HG03064 (cell line): ENCODE measurements at regions not wholly inside any gene's neighbourhood (a gene's known extent, or its start where the extent isn't known, plus 50 kb on each side); places are given as distances from the start of the nearest gene placed in this dataset.
A peak's percentile ranks its signal among the peaks of the same experiment; 100 is the strongest.

Source experiments
- ATAC-seq: cut with Tn5 transposase; IDR thresholded peaks from one replicate; pipeline ENCODE4 v1.9.1; 2021; ENCODE audit warnings: low read depth; ENCODE audit not compliant: unreplicated experiment

DNA sequence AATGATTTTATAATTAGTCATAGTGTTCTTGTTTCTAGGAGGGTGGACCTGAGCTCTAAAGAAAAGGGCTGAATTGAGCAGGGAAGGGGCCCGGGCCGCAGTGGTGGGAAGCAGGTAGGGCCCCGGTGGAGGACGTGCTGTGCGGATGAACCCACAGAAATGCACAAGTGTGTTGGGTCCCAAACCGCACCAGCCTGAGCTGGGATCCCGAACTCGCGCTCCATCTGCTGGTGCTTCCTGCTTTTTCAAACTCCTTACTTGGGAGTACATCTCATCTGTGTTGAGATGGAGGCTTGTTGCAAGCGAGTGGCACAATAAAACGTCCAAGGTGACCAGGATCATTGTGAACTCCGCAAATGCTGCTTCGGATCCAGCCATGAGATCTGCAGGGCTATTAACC is 244.8 kb upstream of the IGF1R start:
- ATAC-seq = no peak

- ATAC-seq = no peak
Observed at GRCh38 chr15:98405013-98405412, 243.3 kb upstream of the IGF1R start.

DNA sequence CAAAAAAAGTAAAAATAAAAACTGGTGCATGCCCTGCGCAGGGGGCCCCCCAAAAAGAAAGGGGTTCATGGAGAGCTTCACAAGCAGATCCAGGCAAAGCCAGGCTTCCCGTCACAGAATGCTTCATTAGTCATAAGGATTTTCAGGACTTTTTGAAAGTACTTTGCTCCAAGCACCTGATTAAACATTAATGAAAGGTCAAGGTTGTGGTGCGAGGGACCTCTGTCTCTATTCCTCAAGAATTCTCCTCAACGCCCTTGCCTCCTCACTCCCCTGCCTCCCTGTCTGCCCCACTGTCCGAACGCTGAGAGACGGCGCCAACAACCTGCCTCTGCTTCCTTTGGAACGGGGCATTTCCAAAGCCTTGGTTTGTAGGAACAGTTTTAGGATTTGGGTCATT is 240.1 kb upstream of the IGF1R start:
- ATAC-seq = no peak

DNA sequence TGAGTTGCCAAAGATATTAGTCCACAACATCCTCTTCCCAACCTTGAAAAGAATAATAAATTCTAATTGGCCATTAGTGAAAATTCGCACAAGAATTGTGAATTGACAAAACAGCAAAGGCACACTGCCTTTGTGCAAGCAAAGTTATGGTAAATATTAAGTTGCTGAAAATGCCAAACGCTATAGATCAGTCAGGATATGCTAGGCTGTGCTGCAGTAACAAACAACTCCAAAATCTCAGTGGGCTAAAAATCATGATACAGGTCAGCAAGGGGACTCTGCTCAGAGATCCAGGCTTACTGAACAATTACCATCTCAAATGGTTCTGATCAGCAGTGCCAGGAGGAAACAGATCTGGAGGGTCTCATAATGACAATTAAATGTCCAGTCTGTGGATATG is 238.0 kb upstream of the IGF1R start:
- no peak for ATAC-seq

- ATAC-seq = no peak
Observed at GRCh38 chr15:98412852-98413251, 235.5 kb upstream of the IGF1R start.

DNA sequence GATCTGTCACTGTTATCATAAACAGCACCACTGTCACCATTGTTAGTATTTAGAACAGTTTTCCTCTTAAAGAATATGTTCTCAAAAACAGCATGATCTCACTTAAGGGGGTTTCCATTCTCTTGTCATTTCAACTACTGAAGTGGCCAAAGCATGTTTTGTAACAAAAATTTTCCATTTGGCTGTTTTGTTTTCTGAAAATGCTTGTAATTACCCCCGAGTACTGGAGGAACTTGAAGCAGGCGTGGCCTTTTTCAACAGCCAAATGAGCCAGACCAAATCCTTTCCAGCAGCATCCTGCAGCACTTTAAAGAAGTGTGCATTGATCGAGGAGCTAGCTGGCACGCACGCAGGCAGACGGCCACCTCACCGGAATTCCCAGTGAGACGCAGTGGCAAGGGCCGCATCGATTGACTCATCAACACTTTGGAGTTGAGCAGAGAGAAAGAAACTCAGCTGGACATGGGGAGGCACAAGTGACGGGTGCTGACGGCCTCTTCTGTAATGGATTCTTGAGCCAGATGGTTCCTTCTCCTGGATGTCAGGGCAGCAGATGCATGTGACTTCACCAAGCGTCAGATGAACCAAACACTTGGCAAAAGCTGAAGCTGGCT is 234.3 kb upstream of the IGF1R start:
- no peak for ATAC-seq

DNA sequence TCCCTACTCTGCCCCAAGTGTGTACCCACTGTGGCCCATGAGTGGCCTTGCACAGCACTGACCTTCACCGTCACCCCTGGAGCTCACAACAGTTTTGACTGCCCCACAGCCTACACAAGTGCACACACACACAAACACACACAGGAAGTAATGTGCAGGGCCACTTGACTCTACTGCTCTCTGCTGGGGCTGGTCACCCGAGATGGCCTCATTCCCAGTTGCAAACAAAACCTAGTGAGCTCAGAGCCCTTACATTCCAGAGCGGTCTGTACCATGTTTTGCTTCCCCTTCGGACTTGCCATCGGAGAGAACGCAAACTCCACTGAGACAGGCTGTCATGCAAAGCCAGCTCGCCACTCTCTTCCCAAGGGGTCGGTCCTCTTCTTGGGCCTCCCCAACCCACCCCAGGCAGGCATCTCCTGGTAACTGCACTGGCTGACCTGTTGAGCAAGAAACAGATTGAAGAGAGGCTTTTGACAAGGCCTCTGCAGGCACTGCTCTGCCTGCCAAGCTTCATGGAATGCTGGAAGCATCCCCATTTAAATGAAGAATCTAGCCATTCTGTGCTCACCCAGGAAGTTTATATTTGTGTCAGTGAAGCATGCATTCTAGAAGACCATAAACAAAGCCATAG is 232.0 kb upstream of the IGF1R start:
- no peak for ATAC-seq

GRCh38 chr15:98417346-98417745 is 231.0 kb upstream of the IGF1R start:
- no peak for ATAC-seq

DNA sequence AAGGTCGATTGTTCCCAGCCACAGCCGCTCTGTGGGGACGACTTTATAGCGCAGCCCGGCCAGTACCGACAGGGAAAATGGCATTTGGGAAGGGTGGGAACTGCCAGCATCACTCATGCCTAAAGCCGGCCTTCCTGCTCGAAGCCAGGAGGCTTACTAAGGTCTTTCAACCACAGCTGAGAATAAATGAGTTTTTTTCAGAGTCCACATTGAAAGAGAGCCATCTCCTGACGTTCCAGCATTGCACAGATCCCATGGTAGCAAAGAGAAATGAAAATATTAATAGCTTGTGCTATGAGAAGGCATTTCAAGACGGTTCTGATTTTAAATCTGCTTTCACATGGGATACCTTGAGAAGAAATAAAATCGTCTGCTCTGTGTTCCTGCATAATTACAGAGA is 230.2 kb upstream of the IGF1R start:
- no peak for ATAC-seq

GRCh38 chr15:98419173-98419780 is 229.1 kb upstream of the IGF1R start:
- ATAC-seq = no peak

GRCh38 chr15:98420837-98421236 is 227.5 kb upstream of the IGF1R start:
- no peak for ATAC-seq

DNA sequence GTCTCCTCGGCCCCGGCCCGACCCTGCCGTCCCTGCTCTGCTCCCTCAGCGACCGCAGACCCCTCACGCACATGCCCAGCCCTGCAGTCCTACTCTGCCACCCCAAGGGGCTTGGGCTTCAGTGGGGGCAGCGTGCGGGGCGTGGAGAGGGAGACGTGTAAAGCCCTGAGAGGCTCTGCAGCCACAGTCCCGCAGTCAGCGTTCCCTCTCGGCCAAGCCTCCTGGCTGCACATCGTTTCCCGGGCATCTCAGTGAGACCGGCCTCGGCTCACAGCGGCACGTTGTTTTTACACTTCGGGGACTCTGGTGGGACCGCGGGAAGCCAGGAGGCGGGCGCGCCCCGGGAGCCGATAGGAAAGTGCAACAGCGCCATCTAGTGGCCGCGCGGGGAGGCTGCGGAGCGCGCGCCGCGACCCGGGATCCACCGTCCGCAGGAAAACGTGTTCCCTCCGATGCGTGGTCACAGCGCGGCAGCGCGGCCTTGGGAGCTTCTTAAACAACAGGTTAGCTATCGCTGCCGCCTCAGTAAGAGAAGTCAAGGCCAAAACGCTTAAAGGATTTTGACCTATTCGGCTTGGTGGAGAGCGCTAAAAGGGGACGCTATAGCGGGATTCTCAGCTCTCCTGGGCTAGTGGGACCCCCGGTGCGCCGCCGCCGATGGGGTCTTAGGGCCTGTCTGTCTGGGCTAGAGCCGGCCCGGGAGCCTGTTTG is 226.8 kb upstream of the IGF1R start:
- peak; percentile 50 for ATAC-seq

- no peak for ATAC-seq
Observed at GRCh38 chr15:98422130-98422478, 226.2 kb upstream of the IGF1R start.

DNA sequence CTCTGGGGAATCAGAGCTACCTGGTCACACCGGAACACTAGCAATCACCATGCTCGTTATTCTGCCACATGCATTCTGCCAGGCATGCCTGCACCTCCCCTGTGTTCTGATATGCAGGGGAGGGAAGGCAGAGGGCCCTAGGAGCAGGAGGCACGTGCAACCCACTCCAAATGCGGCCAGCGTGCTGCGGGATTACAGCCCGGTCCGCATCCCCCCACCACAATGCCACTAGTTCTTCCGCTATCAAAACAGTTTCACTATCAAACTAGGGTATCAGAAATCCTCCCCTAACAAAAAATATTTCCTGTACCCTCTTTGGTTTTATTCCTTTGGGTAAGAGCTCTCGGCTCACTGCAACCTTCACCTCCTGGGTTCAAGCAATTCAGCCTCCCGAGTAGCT is 223.2 kb upstream of the IGF1R start:
- ATAC-seq = no peak

DNA sequence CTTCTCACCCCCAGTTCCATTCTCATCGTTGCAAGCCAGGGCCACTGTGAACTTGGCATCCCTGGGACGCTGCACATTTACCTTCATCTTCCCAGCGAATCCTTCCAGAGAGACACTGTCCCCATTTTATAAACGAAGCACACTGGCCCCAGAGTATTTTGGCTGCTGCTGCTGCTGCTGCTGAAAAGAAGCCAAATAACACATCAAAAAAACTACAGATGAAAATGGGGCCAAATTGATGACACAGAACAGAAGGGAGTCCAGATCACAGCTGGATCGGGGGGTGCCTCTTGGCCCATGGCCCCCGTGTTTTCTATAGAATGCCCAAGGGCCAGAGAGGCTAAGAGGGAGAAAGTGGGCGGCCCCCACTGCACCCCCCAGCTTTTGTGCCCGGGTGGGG is 221.0 kb upstream of the IGF1R start:
- ATAC-seq = no peak

- peak; percentile 79 for ATAC-seq
Observed at GRCh38 chr15:98428253-98428989, 219.9 kb upstream of the IGF1R start.

GRCh38 chr15:98431171-98431570 is 217.2 kb upstream of the IGF1R start:
- no peak for ATAC-seq

- ATAC-seq = no peak
Observed at GRCh38 chr15:98433346-98433745, 215.0 kb upstream of the IGF1R start.

- ATAC-seq = no peak
Observed at GRCh38 chr15:98433856-98434255, 214.5 kb upstream of the IGF1R start.

- no peak for ATAC-seq
Observed at GRCh38 chr15:98437752-98438151, 210.6 kb upstream of the IGF1R start.

DNA sequence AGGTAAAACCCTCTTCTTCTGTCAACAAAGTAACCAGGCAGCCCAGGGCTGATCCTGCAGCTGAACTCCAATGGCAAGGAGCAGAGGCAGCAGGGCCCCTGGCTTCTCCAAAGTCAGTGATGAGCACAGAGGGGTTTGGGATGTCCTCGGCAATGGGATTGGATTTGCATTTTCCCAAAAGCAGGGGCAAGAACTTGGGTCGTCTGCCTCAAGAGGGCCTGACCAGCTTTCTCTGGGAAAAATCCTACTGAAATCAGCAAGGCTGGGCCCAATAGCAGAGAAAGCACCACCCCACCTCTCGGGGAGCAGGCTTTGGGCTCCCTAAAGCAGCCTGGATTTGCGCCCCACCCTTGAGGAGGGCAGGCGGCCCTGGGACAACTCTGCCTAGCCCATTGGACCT is 210.0 kb upstream of the IGF1R start:
- ATAC-seq = no peak
